ENCODE measurements at regions not wholly inside any gene's neighbourhood (a gene's known extent, or its start where the extent isn't known, plus 50 kb on each side); places are given as distances from the start of the nearest gene placed in this dataset.

DNA sequence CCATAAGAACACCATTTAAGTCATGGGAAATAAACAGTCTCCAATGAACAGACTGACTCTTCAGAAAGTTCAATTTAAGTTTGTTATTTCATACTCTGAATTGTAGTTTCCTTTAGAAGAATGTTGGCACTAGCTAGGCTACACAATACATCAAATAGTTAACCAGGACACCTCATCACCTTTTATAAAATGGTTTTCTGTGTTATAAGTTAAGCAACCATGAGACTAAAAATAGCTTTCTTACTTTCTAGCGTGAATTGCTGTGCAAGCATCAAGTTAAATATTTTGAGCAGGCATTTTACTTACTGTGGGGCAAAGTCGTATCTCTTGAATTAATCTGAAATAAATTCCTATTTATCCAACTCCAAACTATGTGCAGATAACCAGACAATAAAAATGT lies 1092.6 kb upstream of the SLC39A10 start:
- no peaks in the 10 kb centered on the region for H3K4me1 ChIP-seq (ENCODE audit: insufficient read depth, low read length)
- H3K9ac ChIP-seq (ENCODE audit: low read depth, low read length), result no peak overlapping the region
- H3K27ac ChIP-seq (ENCODE audit: low read length), result no peak overlapping the region
- 0 out of 2 replicates have a peak, but pooled peaks cover 4% of the 10 kb centered on the region for H3K9me3 ChIP-seq (ENCODE audit: insufficient read depth, low read depth, low read length)
- no peaks in the 10 kb centered on the region for H3K36me3 ChIP-seq (ENCODE audit: insufficient read depth, low read depth, low read length)
- no peak overlapping the region for H3K4me3 ChIP-seq (ENCODE audit: low read length)
- no peaks in the 10 kb centered on the region for H3K27me3 ChIP-seq (ENCODE audit: insufficient read depth, low read length)

DNA sequence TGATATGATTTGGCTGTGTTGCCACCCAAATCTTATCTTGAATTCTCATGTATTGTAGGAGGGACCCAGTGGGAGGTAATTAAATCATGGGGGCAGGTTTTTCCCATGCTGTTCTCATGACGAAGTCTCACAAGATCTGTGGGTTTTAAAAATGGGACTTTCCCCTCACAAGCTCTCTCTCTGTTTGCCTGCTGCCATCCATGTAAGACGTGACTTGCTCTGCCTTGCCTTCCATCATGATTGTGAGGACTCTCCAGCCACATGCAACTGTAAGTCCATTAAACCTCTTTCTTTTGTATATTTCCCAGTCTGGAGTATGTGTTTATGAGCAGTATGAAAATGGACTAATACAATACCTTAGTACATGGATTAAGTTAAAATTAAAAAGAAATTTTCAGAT lies 1094.7 kb upstream of the SLC39A10 start:
- no peak overlapping the region for H3K4me3 ChIP-seq (ENCODE audit: low read length)
- no peaks in the 10 kb centered on the region for H3K4me1 ChIP-seq (ENCODE audit: insufficient read depth, low read length)
- no peak overlapping the region for H3K9ac ChIP-seq (ENCODE audit: low read depth, low read length)
- H3K27ac ChIP-seq (ENCODE audit: low read length), result no peak overlapping the region
- H3K36me3 ChIP-seq (ENCODE audit: insufficient read depth, low read depth, low read length), result no peaks in the 10 kb centered on the region
- H3K27me3 ChIP-seq (ENCODE audit: insufficient read depth, low read length), result no peaks in the 10 kb centered on the region
- H3K9me3 ChIP-seq (ENCODE audit: insufficient read depth, low read depth, low read length), result 0 out of 2 replicates have a peak, but pooled peaks cover 4% of the 10 kb centered on the region

DNA sequence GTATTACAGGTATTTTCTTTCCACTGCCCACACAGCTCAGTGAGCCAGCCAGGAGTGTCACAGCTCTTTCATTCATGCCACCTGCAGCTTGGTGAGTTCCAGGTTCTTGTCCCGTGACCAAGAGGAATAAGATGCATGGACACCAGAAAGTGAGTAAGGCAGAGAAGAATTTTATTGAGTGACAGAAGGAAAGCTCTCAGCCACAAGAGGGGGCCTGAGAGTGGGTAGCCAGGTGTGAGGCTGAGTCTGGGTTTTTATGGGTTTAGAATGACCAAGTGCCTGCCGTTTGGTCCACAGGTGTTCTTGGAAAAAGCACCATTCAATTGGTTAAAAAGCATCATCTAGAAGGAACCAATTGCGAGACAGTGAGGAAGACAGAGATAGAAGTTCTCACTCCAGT lies 1097.1 kb upstream of the SLC39A10 start:
- no peak overlapping the region for H3K9ac ChIP-seq (ENCODE audit: low read depth, low read length)
- no peaks in the 10 kb centered on the region for H3K27me3 ChIP-seq (ENCODE audit: insufficient read depth, low read length)
- no peak overlapping the region for H3K4me3 ChIP-seq (ENCODE audit: low read length)
- H3K9me3 ChIP-seq (ENCODE audit: insufficient read depth, low read depth, low read length), result 0 out of 2 replicates have a peak, but pooled peaks cover 4% of the 10 kb centered on the region
- H3K27ac ChIP-seq (ENCODE audit: low read length), result no peak overlapping the region
- no peaks in the 10 kb centered on the region for H3K36me3 ChIP-seq (ENCODE audit: insufficient read depth, low read depth, low read length)
- H3K4me1 ChIP-seq (ENCODE audit: insufficient read depth, low read length), result no peaks in the 10 kb centered on the region

DNA sequence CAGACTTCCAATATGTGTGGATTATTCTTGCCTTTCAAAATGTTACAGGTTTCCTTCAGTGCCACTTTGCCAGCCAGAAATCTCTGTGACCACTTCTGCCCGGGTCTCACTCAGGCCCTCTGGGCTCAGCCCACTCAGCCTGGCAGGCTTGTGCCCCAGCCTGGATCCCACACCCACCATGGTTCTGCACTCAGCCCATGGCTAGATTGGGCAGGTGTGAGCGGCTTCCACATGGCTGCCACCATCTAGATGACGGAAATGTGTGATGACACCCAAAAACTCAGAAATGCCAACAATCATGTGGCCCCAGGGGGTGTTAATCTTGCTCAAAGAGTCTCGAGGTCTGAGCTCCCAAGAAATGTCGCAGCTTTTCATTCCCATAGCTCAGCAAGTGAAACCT lies 1097.5 kb upstream of the SLC39A10 start:
- H3K9ac ChIP-seq (ENCODE audit: low read depth, low read length), result no peak overlapping the region
- H3K27ac ChIP-seq (ENCODE audit: low read length), result no peak overlapping the region
- no peaks in the 10 kb centered on the region for H3K4me1 ChIP-seq (ENCODE audit: insufficient read depth, low read length)
- no peaks in the 10 kb centered on the region for H3K27me3 ChIP-seq (ENCODE audit: insufficient read depth, low read length)
- H3K4me3 ChIP-seq (ENCODE audit: low read length), result no peak overlapping the region
- 0 out of 2 replicates have a peak, but pooled peaks cover 4% of the 10 kb centered on the region for H3K9me3 ChIP-seq (ENCODE audit: insufficient read depth, low read depth, low read length)
- no peaks in the 10 kb centered on the region for H3K36me3 ChIP-seq (ENCODE audit: insufficient read depth, low read depth, low read length)

DNA sequence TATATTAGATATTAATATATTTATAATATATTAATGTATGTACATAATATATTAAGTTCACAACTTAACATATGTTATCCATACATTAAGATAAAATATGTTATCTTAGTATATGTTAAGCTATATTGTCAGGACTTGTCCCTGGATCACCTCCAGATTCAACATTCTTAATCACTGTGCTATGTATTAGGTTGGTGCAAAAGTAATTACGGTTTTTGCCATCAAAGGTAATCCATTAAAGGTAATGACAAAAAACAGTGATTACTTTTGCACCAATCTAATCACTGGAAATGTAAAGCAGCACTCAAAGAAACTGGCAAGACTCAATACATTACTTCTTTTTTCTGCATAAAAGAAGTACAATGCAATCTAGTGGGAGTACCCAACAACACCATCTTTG lies 1099.0 kb upstream of the SLC39A10 start:
- Histone ChIP-seq H3K4me1 (ENCODE audit: insufficient read depth, low read length) (no peaks in the 10 kb centered on the region), H3K9ac (ENCODE audit: low read depth, low read length) (no peak overlapping the region), H3K9me3 (ENCODE audit: insufficient read depth, low read depth, low read length) (0 out of 2 replicates have a peak, but pooled peaks cover 4% of the 10 kb centered on the region), H3K36me3 (ENCODE audit: insufficient read depth, low read depth, low read length) (no peaks in the 10 kb centered on the region), H3K4me3 (ENCODE audit: low read length) (no peak overlapping the region), H3K27ac (ENCODE audit: low read length) (no peak overlapping the region), H3K27me3 (ENCODE audit: insufficient read depth, low read length) (no peaks in the 10 kb centered on the region)

DNA sequence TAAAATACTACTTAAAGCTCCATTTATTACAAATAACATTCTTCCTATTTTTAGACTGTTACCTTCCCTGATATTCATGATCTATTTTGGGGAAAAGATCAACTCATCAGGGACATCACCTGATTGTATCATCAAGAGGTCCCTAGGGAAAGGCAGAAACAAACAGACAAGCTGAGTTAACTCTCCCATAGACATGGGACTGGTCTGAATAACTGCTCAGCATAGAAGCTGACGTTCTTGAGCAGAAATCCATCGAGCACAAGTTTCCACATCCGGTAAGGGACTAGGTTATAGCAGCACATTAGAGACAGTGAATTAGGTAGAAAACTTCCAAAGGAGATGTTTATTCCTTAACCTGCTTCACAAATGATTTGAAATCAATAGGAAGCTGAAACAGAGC lies 1100.4 kb upstream of the SLC39A10 start:
- Histone ChIP-seq H3K4me1 (ENCODE audit: insufficient read depth, low read length) (no peaks in the 10 kb centered on the region), H3K4me3 (ENCODE audit: low read length) (no peak overlapping the region), H3K9ac (ENCODE audit: low read depth, low read length) (no peak overlapping the region), H3K9me3 (ENCODE audit: insufficient read depth, low read depth, low read length) (0 out of 2 replicates have a peak, but pooled peaks cover 4% of the 10 kb centered on the region), H3K36me3 (ENCODE audit: insufficient read depth, low read depth, low read length) (no peaks in the 10 kb centered on the region), H3K27me3 (ENCODE audit: insufficient read depth, low read length) (no peaks in the 10 kb centered on the region), H3K27ac (ENCODE audit: low read length) (no peak overlapping the region)

DNA sequence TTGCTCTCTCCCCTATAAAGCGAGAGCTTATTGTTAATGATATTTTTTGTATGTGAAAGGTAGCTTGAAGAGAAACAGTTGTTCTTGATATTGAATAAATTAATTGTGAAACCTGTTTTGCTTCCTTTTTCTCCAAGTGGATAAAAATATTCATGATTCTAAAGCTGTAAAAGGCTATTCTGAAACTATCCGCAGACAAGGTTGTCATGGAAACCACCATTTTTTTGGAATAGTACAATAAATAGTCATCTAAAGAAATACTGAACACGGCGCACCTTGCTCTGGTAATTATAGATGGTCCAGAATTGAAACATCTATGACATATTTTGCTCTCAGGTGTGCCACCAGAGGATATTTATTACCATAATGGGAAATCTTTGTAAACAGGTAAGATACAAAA lies 1103.0 kb upstream of the SLC39A10 start:
- no peaks in the 10 kb centered on the region for H3K4me1 ChIP-seq (ENCODE audit: insufficient read depth, low read length)
- H3K4me3 ChIP-seq (ENCODE audit: low read length), result no peak overlapping the region
- no peaks in the 10 kb centered on the region for H3K36me3 ChIP-seq (ENCODE audit: insufficient read depth, low read depth, low read length)
- no peaks in the 10 kb centered on the region for H3K27me3 ChIP-seq (ENCODE audit: insufficient read depth, low read length)
- no peak overlapping the region for H3K9ac ChIP-seq (ENCODE audit: low read depth, low read length)
- no peak overlapping the region for H3K27ac ChIP-seq (ENCODE audit: low read length)
- no peaks in the 10 kb centered on the region for H3K9me3 ChIP-seq (ENCODE audit: insufficient read depth, low read depth, low read length)

DNA sequence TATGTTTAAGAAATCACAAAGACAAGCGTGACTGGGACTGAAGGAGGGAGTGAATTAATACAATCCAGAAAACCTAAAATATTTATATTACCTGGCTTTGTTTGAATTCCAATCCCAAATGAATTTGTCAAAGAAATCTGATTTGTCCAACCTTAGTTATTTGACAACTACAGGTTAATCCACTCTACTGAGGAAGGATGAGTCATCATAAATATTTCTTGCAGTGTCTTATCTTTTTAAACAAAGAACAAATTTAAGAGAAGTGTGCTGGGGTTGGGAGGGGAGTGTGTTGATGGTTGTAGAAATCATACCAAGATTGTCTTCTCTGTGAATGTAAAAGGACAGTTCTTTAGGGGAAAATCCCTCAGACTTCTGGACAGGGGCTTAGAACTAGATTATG lies 1106.3 kb upstream of the SLC39A10 start:
- Histone ChIP-seq H3K36me3 (ENCODE audit: insufficient read depth, low read depth, low read length) (no peaks in the 10 kb centered on the region), H3K27ac (ENCODE audit: low read length) (no peak overlapping the region), H3K9ac (ENCODE audit: low read depth, low read length) (no peak overlapping the region), H3K4me3 (ENCODE audit: low read length) (no peak overlapping the region), H3K9me3 (ENCODE audit: insufficient read depth, low read depth, low read length) (no peaks in the 10 kb centered on the region), H3K4me1 (ENCODE audit: insufficient read depth, low read length) (no peaks in the 10 kb centered on the region), H3K27me3 (ENCODE audit: insufficient read depth, low read length) (no peaks in the 10 kb centered on the region)

DNA sequence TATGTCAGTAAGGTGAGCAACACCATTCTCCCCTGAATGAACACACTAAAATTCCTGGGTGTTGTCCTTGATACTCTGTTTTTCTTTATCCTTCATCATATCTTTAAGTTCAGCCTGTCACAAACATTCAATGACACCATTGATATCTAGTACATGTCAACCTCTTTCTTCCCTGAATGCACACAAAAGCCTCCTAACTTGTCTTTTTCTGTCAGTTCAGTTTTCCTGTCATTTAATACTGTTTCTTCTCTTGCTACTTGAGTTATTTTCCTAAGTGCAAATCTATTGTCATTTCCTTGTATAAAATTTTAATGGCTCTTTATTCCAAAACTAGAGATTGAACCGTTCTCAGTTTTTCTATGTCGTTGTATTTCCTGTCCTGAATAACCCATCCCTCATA lies 1107.6 kb upstream of the SLC39A10 start:
- no peaks in the 10 kb centered on the region for H3K4me1 ChIP-seq (ENCODE audit: insufficient read depth, low read length)
- H3K27me3 ChIP-seq (ENCODE audit: insufficient read depth, low read length), result no peaks in the 10 kb centered on the region
- no peaks in the 10 kb centered on the region for H3K36me3 ChIP-seq (ENCODE audit: insufficient read depth, low read depth, low read length)
- H3K9me3 ChIP-seq (ENCODE audit: insufficient read depth, low read depth, low read length), result no peaks in the 10 kb centered on the region
- H3K27ac ChIP-seq (ENCODE audit: low read length), result no peak overlapping the region
- H3K4me3 ChIP-seq (ENCODE audit: low read length), result no peak overlapping the region
- no peak overlapping the region for H3K9ac ChIP-seq (ENCODE audit: low read depth, low read length)

DNA sequence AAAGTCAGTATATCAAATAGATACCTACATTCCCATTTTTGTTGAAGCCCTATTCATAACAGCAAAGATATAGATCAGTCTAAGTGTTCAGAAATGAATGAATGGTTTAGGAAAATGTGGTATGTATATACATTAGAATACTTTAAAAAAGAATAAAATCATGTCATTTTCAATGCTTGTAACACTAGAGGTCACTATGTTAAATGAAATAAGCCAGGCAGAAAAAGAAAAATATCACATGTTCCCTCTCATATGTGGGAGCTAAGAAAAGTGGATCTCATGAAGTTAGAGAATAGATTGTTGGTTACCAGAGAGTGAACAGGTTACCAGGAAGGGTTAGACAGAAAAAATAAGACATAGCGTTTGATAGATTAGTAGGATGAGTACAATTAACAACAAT lies 1111.0 kb upstream of the SLC39A10 start:
- H3K27me3 ChIP-seq (ENCODE audit: insufficient read depth, low read length), result no peaks in the 10 kb centered on the region

DNA sequence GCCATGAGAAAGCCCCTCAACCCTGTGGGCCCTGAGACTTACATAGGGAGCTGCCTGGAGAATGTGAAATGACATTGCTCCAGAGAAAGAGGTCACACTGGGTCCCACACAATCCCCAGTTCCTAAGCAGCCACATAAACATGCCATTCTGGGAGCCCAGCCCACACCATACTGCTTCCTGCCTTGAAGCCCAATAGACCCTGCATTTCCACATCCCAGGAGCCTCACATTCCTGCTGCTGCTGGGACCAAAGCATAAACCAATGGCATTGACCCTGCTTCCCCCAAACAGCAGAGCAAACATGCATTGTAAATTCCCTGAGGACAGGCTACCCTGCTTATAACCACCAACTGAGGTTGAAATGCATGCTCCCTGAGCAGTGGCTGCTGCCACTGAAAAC lies 1117.6 kb upstream of the SLC39A10 start:
- Histone ChIP-seq H3K27me3 (ENCODE audit: insufficient read depth, low read length) (no peaks in the 10 kb centered on the region), H3K9me3 (ENCODE audit: insufficient read depth, low read depth, low read length) (no peaks in the 10 kb centered on the region), H3K4me1 (ENCODE audit: insufficient read depth, low read length) (no peaks in the 10 kb centered on the region), H3K36me3 (ENCODE audit: insufficient read depth, low read depth, low read length) (no peaks in the 10 kb centered on the region), H3K9ac (ENCODE audit: low read depth, low read length) (no peak overlapping the region), H3K27ac (ENCODE audit: low read length) (no peak overlapping the region), H3K4me3 (ENCODE audit: low read length) (no peak overlapping the region)

More for the DNA sequence above, 1111.0 kb upstream of the SLC39A10 start:
- H3K9ac ChIP-seq (ENCODE audit: low read depth, low read length), result no peak overlapping the region
- H3K9me3 ChIP-seq (ENCODE audit: insufficient read depth, low read depth, low read length), result no peaks in the 10 kb centered on the region
- H3K4me1 ChIP-seq (ENCODE audit: insufficient read depth, low read length), result no peaks in the 10 kb centered on the region
- H3K4me3 ChIP-seq (ENCODE audit: low read length), result no peak overlapping the region
- H3K27ac ChIP-seq (ENCODE audit: low read length), result no peak overlapping the region
- no peaks in the 10 kb centered on the region for H3K36me3 ChIP-seq (ENCODE audit: insufficient read depth, low read depth, low read length)

DNA sequence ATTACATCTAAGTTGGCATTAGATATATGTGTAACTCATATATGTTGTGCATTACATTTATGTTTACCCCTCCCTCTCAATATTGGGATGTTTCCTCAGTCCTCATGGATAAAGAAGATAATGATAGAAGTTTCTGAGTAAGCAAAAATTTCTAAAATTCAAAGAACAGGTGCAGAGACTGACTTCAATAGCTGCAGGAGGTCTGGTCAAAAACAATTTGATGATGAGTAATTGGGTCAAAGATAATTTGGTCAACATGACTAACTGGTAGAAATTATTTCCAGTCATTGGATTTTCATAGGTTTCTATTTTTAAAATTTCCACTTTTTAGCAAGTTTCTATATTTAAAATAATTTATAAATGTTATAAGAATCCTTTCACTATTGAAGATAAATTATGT lies 1130.9 kb upstream of the SLC39A10 start:
- Histone ChIP-seq H3K27me3 (ENCODE audit: insufficient read depth, low read length) (no peaks in the 10 kb centered on the region), H3K4me3 (ENCODE audit: low read length) (no peak overlapping the region), H3K9me3 (ENCODE audit: insufficient read depth, low read depth, low read length) (no peaks in the 10 kb centered on the region), H3K36me3 (ENCODE audit: insufficient read depth, low read depth, low read length) (no peaks in the 10 kb centered on the region), H3K4me1 (ENCODE audit: insufficient read depth, low read length) (no peaks in the 10 kb centered on the region), H3K9ac (ENCODE audit: low read depth, low read length) (no peak overlapping the region), H3K27ac (ENCODE audit: low read length) (no peak overlapping the region)

DNA sequence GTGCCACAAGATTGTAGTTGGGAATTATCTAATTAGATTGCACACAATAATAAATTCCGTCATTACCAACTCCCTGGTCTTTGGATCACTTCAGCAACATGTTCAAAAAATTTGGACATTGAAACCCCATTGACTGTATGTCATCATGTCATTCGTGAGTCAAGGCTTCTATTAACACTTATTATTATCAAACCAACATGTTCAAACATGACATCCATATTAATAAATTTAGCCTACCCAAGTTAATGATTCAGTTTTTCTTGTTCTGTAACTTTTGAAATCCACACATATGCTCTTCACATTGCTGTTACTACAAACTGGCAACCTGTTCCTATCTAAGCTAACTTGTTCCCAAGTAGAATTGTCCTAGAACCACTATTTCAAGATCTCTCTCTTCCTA lies 1142.7 kb upstream of the SLC39A10 start:
- H3K27ac ChIP-seq (ENCODE audit: low read length), result no peak overlapping the region
- H3K27me3 ChIP-seq (ENCODE audit: insufficient read depth, low read length), result no peaks in the 10 kb centered on the region
- H3K9me3 ChIP-seq (ENCODE audit: insufficient read depth, low read depth, low read length), result no peaks in the 10 kb centered on the region
- H3K9ac ChIP-seq (ENCODE audit: low read depth, low read length), result no peak overlapping the region
- no peak overlapping the region for H3K4me3 ChIP-seq (ENCODE audit: low read length)
- no peaks in the 10 kb centered on the region for H3K36me3 ChIP-seq (ENCODE audit: insufficient read depth, low read depth, low read length)
- no peaks in the 10 kb centered on the region for H3K4me1 ChIP-seq (ENCODE audit: insufficient read depth, low read length)

Measured in iPS-20b (cell line).